BLaER1 treated with 17β-estradiol and CSF1 and Interleukin-3, amounts not matched to agents 10 nM and 100 nM (cell line): ENCODE measurements at regions not wholly inside any gene's neighbourhood (a gene's known extent, or its start where the extent isn't known, plus 50 kb on each side); places are given as distances from the start of the nearest gene placed in this dataset.
A peak's percentile ranks its signal among the peaks of the same experiment; 100 is the strongest.

Experiments
- H3K27ac ChIP-seq, 11 experiments: shearing (Covaris generic); formaldehyde crosslinking; 2 replicates each; pipeline ENCODE4 v1.8.1; 2022
- H3K27me3 ChIP-seq, 11 experiments: shearing (Covaris generic); formaldehyde crosslinking; 2 replicates each; pipeline ENCODE4 v1.8.1; 2022
- H3K36me3 ChIP-seq, 11 experiments: shearing (Covaris generic); formaldehyde crosslinking; 2 replicates each; pipeline ENCODE4 v1.8.1; 2022
- H3K4me1 ChIP-seq, 10 experiments: shearing (Covaris generic); formaldehyde crosslinking; 2 replicates each; pipeline ENCODE4 v1.8.1; 2022
- H3K4me2 ChIP-seq, 11 experiments: shearing (Covaris generic); formaldehyde crosslinking; 2 replicates each; pipeline ENCODE4 v1.8.1; 2022
- H3K4me3 ChIP-seq, 10 experiments: shearing (Covaris generic); formaldehyde crosslinking; 2 replicates each; pipeline ENCODE4 v1.8.1; 2022
- H3K9ac ChIP-seq, 11 experiments: shearing (Covaris generic); formaldehyde crosslinking; 2 replicates each; pipeline ENCODE4 v1.8.1; 2022
- H3K9me3 ChIP-seq, 11 experiments: shearing (Covaris generic); formaldehyde crosslinking; replicated peaks in 1 of 11; 2 replicates each; pipeline ENCODE4 v1.8.1; 2022
- H4K20me1 ChIP-seq, 11 experiments: shearing (Covaris generic); formaldehyde crosslinking; 2 replicates each; pipeline ENCODE4 v1.8.1; 2022
- Cebpa-rat ChIP-seq, 11 experiments: shearing (Covaris generic); IDR thresholded peaks; 2 replicates each; pipeline ENCODE4 v1.8.1; 2022

GRCh38 chr2:64770781-64771334, 117.1 kb upstream of the SERTAD2 start:
- H3K9me3 ChIP-seq = peaks cover 10 to 17% (median 14%) of the 10 kb centered on the region in 11 experiments
- no peak overlapping the region for H3K27ac ChIP-seq
- H3K4me3 ChIP-seq = no peak overlapping the region
- peaks cover 21 to 31% (median 27%) of the 10 kb centered on the region in 10 experiments for H3K4me1 ChIP-seq
- no peak for TF ChIP-seq Cebpa-rat (IDR thresholded peaks at IDR 0.05)
- H3K36me3 ChIP-seq = no peaks in the 10 kb centered on the region
- no peaks in the 10 kb centered on the region for H4K20me1 ChIP-seq
- H3K9ac ChIP-seq = no peak overlapping the region
- H3K4me2 ChIP-seq = no peak overlapping the region
- no peaks in the 10 kb centered on the region; a peak in 3 of 22 replicates for H3K27me3 ChIP-seq

DNA sequence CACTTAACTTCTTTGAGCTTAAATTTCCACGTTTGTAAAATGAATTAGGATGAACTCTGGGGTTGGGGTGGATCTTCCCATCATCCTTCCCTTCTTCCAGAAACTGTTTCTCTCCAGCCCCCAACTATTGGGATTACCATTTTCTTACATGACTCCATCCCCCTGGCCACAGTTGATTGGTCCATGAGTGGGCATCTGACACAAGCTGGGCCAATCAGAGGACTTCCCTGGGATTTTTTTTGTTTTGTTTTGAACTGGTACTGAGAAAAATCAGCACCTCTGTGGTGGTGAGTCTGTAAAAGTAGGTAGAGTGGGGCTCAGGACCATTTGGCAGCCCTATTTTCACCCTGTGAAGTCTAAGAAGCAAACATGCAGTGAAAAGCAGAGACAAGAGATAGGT, 118.0 kb upstream of the SERTAD2 start:
- no peak for TF ChIP-seq Cebpa-rat (IDR thresholded peaks at IDR 0.05)
- H3K4me3 ChIP-seq = no peak overlapping the region
- peaks cover 19 to 28% (median 24%) of the 10 kb centered on the region in 10 experiments for H3K4me1 ChIP-seq
- no peak overlapping the region for H3K27ac ChIP-seq
- H3K36me3 ChIP-seq = no peaks in the 10 kb centered on the region
- no peak overlapping the region for H3K9ac ChIP-seq
- H3K4me2 ChIP-seq = no peak overlapping the region
- H3K9me3 ChIP-seq = peaks cover 13 to 25% (median 20%) of the 10 kb centered on the region in 11 experiments
- H4K20me1 ChIP-seq = no peaks in the 10 kb centered on the region
- no peaks in the 10 kb centered on the region; a peak in 3 of 22 replicates for H3K27me3 ChIP-seq

- Histone ChIP-seq H3K4me3 (no peak overlapping the region), H3K4me2 (no peak overlapping the region), H3K36me3 (no peaks in the 10 kb centered on the region), H3K9me3 (peaks cover 13 to 26% (median 23%) of the 10 kb centered on the region in 11 experiments), H4K20me1 (no peaks in the 10 kb centered on the region), H3K4me1 (peaks cover 9 to 13% (median 12%) of the 10 kb centered on the region in 10 experiments), H3K27me3 (no peaks in the 10 kb centered on the region; a peak in 1 of 22 replicates), H3K9ac (no peak overlapping the region), H3K27ac (no peak overlapping the region)
- no peak for TF ChIP-seq Cebpa-rat (IDR thresholded peaks at IDR 0.05)
These were observed 119.9 kb upstream of the SERTAD2 start for GRCh38 chr2:64773461-64774118.

DNA sequence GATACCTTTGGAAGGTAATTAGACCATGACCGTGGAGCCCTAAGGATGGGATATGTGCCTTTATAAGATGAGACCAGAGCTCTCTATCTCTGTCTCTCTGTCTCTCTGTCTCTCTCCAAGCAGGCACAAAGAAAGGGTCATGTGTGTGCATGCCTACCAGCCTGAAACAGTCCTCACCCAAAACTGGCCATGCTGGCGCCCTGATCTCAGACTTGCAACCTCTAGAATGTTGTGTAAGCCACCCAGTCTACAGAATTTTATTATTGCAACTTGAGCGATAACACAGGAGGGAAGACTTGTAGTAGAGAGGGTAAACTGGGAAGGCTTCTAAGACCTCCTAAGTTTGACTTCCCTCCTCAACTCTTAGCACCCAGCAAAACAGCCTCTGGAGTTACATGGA, 124.1 kb upstream of the SERTAD2 start:
- no peak for TF ChIP-seq Cebpa-rat (IDR thresholded peaks at IDR 0.05)
- H3K4me2 ChIP-seq = no peak overlapping the region
- peaks cover 13 to 26% (median 23%) of the 10 kb centered on the region in 11 experiments for H3K9me3 ChIP-seq
- H4K20me1 ChIP-seq = no peaks in the 10 kb centered on the region
- H3K4me1 ChIP-seq = peaks cover 0 to 18% (median 4%) of the 10 kb centered on the region in 10 experiments; a peak in 10 of 20 replicates
- H3K4me3 ChIP-seq = no peak overlapping the region
- H3K9ac ChIP-seq = no peak overlapping the region
- no peak overlapping the region for H3K27ac ChIP-seq
- H3K27me3 ChIP-seq = no peaks in the 10 kb centered on the region
- H3K36me3 ChIP-seq = no peaks in the 10 kb centered on the region

DNA sequence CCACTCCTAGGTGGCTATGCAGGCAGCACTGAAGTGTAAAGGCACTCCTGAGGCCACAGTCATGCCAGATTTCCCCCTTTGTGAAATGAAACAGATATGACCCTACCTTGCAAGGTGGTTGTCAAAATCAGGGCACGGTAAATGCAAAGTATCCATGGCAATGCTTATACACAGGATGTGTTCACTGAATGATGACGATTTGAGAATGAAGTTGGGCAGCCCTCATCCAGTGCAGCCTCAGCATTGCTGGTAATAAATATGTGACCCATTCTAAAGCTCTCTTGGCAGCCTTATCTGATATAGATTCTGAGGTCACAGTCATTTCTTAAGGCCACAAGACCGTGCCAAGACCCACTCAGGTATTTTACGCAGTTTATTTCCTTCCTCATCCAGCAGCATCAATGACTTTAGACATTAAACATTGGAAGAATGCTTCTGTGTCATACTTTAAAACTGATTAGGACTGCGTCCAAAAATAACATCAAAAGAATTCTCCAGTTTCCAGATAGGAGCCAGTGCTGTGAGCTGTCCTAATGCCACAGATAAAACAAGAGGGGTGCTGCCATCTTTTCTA, 125.5 kb upstream of the SERTAD2 start:
- Histone ChIP-seq H3K9ac (no peak overlapping the region), H3K36me3 (no peaks in the 10 kb centered on the region), H3K9me3 (peaks cover 13 to 26% (median 22%) of the 10 kb centered on the region in 11 experiments), H4K20me1 (no peaks in the 10 kb centered on the region), H3K4me3 (no peak overlapping the region), H3K4me1 (peaks cover 0 to 23% (median 4%) of the 10 kb centered on the region in 10 experiments; a peak in 10 of 20 replicates), H3K27me3 (no peaks in the 10 kb centered on the region), H3K27ac (no peak overlapping the region), H3K4me2 (peak overlapping the region in 3 of 11 experiments; percentile 20 to 53 (median 43); a peak in 6 of 22 replicates)
- TF ChIP-seq Cebpa-rat (IDR thresholded peaks at IDR 0.05) = no peak

DNA sequence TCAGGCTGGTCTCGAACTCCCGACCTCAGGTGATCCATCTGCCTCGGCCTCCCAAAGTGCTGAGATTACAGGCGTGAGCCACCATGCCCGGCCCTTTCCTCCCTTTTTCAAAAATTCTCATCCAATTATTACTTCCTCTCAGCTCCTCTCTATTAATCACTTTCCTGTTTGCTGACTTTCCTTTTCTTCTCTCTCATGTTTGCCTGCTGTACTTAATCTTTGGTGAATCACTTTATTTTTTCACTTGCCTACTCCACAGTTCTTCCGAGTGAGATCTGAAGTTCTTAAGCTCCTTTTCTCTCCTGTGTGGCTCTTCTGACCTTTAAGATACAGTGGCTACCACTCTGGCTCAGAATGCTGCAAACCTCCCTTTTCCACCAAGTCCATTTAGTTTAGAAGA, 126.3 kb upstream of the SERTAD2 start:
- no peaks in the 10 kb centered on the region for H4K20me1 ChIP-seq
- peak overlapping the region in 2 of 11 experiments; percentile 7 to 32; a peak in 3 of 22 replicates for H3K27ac ChIP-seq
- H3K36me3 ChIP-seq = no peaks in the 10 kb centered on the region
- no peaks in the 10 kb centered on the region for H3K27me3 ChIP-seq
- peak overlapping the region in 5 of 11 experiments; percentile 1 to 53 (median 24); a peak in 9 of 22 replicates for H3K4me2 ChIP-seq
- peaks cover 0 to 26% (median 4%) of the 10 kb centered on the region in 10 experiments; a peak in 11 of 20 replicates for H3K4me1 ChIP-seq
- peaks cover 11 to 19% (median 15%) of the 10 kb centered on the region in 11 experiments for H3K9me3 ChIP-seq
- TF ChIP-seq Cebpa-rat (IDR thresholded peaks at IDR 0.05) = no peak
- H3K4me3 ChIP-seq = no peak overlapping the region
- peak overlapping the region in 2 of 11 experiments; percentile 17 to 22; a peak in 1 of 22 replicates for H3K9ac ChIP-seq

GRCh38 chr2:64781711-64782390, 128.1 kb upstream of the SERTAD2 start:
- Histone ChIP-seq H3K4me1 (peaks cover 13 to 35% (median 20%) of the 10 kb centered on the region in 10 experiments), H3K27me3 (no peaks in the 10 kb centered on the region), H3K27ac (no peak overlapping the region), H3K36me3 (no peaks in the 10 kb centered on the region), H3K4me2 (no peak overlapping the region), H4K20me1 (no peaks in the 10 kb centered on the region), H3K4me3 (no peak overlapping the region), H3K9me3 (peaks cover 0 to 2% (median 0%) of the 10 kb centered on the region in 11 experiments; a peak in 2 of 22 replicates), H3K9ac (no peak overlapping the region)
- no peak for TF ChIP-seq Cebpa-rat (IDR thresholded peaks at IDR 0.05)

GRCh38 chr2:64784168-64785061, 130.7 kb upstream of the SERTAD2 start:
- no peaks in the 10 kb centered on the region for H3K36me3 ChIP-seq
- H3K9me3 ChIP-seq = no peaks in the 10 kb centered on the region; a peak in 1 of 22 replicates
- H3K4me3 ChIP-seq = no peak overlapping the region
- H3K9ac ChIP-seq = no peak overlapping the region
- no peak overlapping the region for H3K27ac ChIP-seq
- H3K4me2 ChIP-seq = peak overlapping the region in 2 of 11 experiments; percentile 21 to 37; a peak in 2 of 22 replicates
- no peak for TF ChIP-seq Cebpa-rat (IDR thresholded peaks at IDR 0.05)
- H3K27me3 ChIP-seq = no peaks in the 10 kb centered on the region
- H3K4me1 ChIP-seq = peaks cover 20 to 38% (median 28%) of the 10 kb centered on the region in 10 experiments
- H4K20me1 ChIP-seq = no peaks in the 10 kb centered on the region
